ENCODE measurements at regions not wholly inside any gene's neighbourhood (a gene's known extent, or its start where the extent isn't known, plus 50 kb on each side); places are given as distances from the start of the nearest gene placed in this dataset.

DNA sequence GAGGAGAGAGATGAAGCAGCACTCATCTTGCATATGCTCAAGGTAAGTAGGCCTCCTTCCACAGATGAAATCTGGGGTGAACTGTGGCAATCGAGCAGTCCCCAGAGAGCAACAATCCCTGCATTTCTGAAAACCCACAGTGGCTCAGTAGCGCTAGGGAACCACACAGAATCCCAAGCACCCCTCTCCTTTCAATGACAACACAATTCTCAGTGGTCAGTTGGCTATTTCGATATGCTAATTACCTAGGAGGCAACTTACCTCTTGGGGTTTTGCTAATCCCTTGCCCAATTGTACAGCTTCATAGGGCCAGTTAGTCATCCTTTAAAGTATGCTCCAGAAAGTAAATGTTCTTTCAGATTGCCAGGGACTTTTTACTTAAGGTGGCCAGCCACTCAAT lies 1035.7 kb downstream of the BCL11B start:
- POLR2A ChIA-PET, result no interaction called here
- H3K9me3 ChIP-seq (ENCODE audit: control insufficient read depth, insufficient read depth, low read length), result peaks cover 38% of the 10 kb centered on the region
- CTCF ChIA-PET, result no interaction called here
- no peak overlapping the region for H3K4me3 ChIP-seq (ENCODE audit: low read depth, low read length)
- no peak overlapping the region for H3K27ac ChIP-seq (ENCODE audit: low read depth, low read length)
- TF ChIP-seq, protein P1, sequence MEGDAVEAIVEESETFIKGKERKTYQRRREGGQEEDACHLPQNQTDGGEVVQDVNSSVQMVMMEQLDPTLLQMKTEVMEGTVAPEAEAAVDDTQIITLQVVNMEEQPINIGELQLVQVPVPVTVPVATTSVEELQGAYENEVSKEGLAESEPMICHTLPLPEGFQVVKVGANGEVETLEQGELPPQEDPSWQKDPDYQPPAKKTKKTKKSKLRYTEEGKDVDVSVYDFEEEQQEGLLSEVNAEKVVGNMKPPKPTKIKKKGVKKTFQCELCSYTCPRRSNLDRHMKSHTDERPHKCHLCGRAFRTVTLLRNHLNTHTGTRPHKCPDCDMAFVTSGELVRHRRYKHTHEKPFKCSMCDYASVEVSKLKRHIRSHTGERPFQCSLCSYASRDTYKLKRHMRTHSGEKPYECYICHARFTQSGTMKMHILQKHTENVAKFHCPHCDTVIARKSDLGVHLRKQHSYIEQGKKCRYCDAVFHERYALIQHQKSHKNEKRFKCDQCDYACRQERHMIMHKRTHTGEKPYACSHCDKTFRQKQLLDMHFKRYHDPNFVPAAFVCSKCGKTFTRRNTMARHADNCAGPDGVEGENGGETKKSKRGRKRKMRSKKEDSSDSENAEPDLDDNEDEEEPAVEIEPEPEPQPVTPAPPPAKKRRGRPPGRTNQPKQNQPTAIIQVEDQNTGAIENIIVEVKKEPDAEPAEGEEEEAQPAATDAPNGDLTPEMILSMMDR (IDR thresholded peaks at IDR 0.05; ENCODE audit: low read depth, low read length), result no peak
- H3K27me3 ChIP-seq (ENCODE audit: control insufficient read depth, insufficient read depth, low read length), result no peaks in the 10 kb centered on the region
- no peak for DNase-seq (ENCODE audit: low read depth, low spot score)

GRCh38 chr14:98237939-98238338 lies 1034.1 kb downstream of the BCL11B start:
- no peak for DNase-seq (ENCODE audit: low read depth, low spot score)
- POLR2A ChIA-PET, result no interaction called here
- no peaks in the 10 kb centered on the region for H3K27me3 ChIP-seq (ENCODE audit: control insufficient read depth, insufficient read depth, low read length)
- H3K9me3 ChIP-seq (ENCODE audit: control insufficient read depth, insufficient read depth, low read length), result peaks cover 40% of the 10 kb centered on the region
- no peak overlapping the region for H3K4me3 ChIP-seq (ENCODE audit: low read depth, low read length)
- H3K27ac ChIP-seq (ENCODE audit: low read depth, low read length), result no peak overlapping the region
- TF ChIP-seq, protein P1 (IDR thresholded peaks at IDR 0.05; ENCODE audit: low read depth, low read length), result no peak
- CTCF ChIA-PET, result no interaction called here

DNA sequence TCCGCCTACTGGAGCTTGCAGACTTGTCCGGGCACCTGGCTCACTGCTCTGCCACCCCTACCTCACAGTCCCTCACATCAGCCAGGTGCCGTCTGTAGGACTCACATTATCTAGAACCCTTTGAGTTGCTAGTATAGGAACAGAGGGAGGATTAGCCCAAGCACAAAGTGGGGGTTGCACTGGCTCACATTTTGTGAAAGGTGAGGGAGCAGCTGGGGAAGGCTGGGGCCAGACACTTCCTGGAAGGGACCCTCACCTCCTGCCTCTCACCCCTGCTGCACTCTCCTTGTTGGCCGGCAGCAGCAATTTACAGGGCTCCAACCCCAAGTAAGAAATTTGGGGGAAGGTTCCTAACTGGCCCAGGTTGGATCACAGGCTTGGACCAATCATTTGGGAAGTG lies 1031.6 kb downstream of the BCL11B start:
- Histone ChIP-seq H3K27ac (ENCODE audit: low read depth, low read length) (no peak overlapping the region), H3K9me3 (ENCODE audit: control insufficient read depth, insufficient read depth, low read length) (peaks cover 51% of the 10 kb centered on the region), H3K4me3 (ENCODE audit: low read depth, low read length) (no peak overlapping the region), H3K27me3 (ENCODE audit: control insufficient read depth, insufficient read depth, low read length) (no peaks in the 10 kb centered on the region)
- ChIA-PET POLR2A (no interaction called here), CTCF (no interaction called here)
- TF ChIP-seq, protein P1 (IDR thresholded peaks at IDR 0.05; ENCODE audit: low read depth, low read length), result no peak
- no peak for DNase-seq (ENCODE audit: low read depth, low spot score)

GRCh38 chr14:98242903-98243302 lies 1029.1 kb downstream of the BCL11B start:
- ChIA-PET CTCF (interaction anchor here (0.6 kb wide), 1 partner anchor 18 kb away, joined by 3 read pairs; no protein-coding TSS in a partner anchor), POLR2A (no interaction called here)
- H3K27me3 ChIP-seq (ENCODE audit: control insufficient read depth, insufficient read depth, low read length), result no peaks in the 10 kb centered on the region
- DNase-seq (ENCODE audit: low read depth, low spot score), result no peak
- no peak overlapping the region for H3K4me3 ChIP-seq (ENCODE audit: low read depth, low read length)
- H3K9me3 ChIP-seq (ENCODE audit: control insufficient read depth, insufficient read depth, low read length), result peaks cover 43% of the 10 kb centered on the region
- no peak overlapping the region for H3K27ac ChIP-seq (ENCODE audit: low read depth, low read length)
- TF ChIP-seq, protein P1 (IDR thresholded peaks at IDR 0.05; ENCODE audit: low read depth, low read length), result no peak

DNA sequence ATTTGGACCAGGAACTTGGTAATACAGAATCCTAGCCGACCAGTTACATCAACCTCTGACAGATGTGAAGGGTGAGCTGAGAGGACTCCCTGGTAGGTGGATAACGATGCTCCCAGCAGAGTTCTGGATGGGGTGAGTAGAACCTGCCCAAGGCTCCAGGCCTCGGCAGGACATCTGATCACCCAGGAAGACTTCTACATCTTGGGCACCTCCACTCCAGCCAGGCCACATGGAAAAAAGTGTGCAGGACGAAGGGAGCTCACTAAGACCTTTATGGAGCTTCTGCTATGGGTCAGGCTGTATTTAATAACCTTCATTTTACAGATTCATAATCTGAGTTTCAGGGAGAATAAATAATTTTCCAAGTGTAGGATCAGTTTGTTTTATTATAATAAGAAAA lies 1028.7 kb downstream of the BCL11B start:
- ChIA-PET CTCF (interaction anchor here (0.6 kb wide), 1 partner anchor 19 kb away, joined by 3 read pairs; no protein-coding TSS in a partner anchor), POLR2A (no interaction called here)
- TF ChIP-seq, protein P1 (IDR thresholded peaks at IDR 0.05; ENCODE audit: low read depth, low read length), result no peak
- Histone ChIP-seq H3K27ac (ENCODE audit: low read depth, low read length) (no peak overlapping the region), H3K4me3 (ENCODE audit: low read depth, low read length) (no peak overlapping the region), H3K9me3 (ENCODE audit: control insufficient read depth, insufficient read depth, low read length) (peaks cover 43% of the 10 kb centered on the region), H3K27me3 (ENCODE audit: control insufficient read depth, insufficient read depth, low read length) (no peaks in the 10 kb centered on the region)
- DNase-seq (ENCODE audit: low read depth, low spot score), result no peak

Measured in AG04450 (cell line).